AG08396 (cell line): ENCODE measurements at regions not wholly inside any gene's neighbourhood (a gene's known extent, or its start where the extent isn't known, plus 50 kb on each side); places are given as distances from the start of the nearest gene placed in this dataset.
"Not testable (repeated sequence)": the region's sequence is repeated elsewhere in the genome, so short reads cannot be mapped to it uniquely, and the experiment has no call there.

Experiments used
- DNase-seq: peaks from one replicate; pipeline ENCODE4 v3.0.0; 2012; ENCODE audit warnings: low spot score, mixed read lengths

- no peak for DNase-seq
These were observed 527.1 kb downstream of the UQCRFS1 start for GRCh38 chr19:28685802-28686201.

GRCh38 chr19:28685077-28685476 lies 527.9 kb downstream of the UQCRFS1 start:
- DNase-seq: not testable (repeated sequence)

- no peak for DNase-seq
These were observed 532.8 kb downstream of the UQCRFS1 start for GRCh38 chr19:28680111-28680510.

GRCh38 chr19:28670836-28671235 lies 542.1 kb downstream of the UQCRFS1 start:
- no peak for DNase-seq

GRCh38 chr19:28669804-28670203 lies 543.1 kb downstream of the UQCRFS1 start:
- no peak for DNase-seq

GRCh38 chr19:28667348-28667977 lies 545.5 kb downstream of the UQCRFS1 start:
- no peak for DNase-seq

GRCh38 chr19:28665748-28666147 lies 547.2 kb downstream of the UQCRFS1 start:
- DNase-seq: no peak

- no peak for DNase-seq
These were observed 556.3 kb downstream of the UQCRFS1 start for GRCh38 chr19:28656644-28657043.

- DNase-seq: no peak
These were observed 557.9 kb downstream of the UQCRFS1 start for GRCh38 chr19:28655054-28655453.

GRCh38 chr19:28652765-28653164 lies 560.2 kb downstream of the UQCRFS1 start:
- no peak for DNase-seq

GRCh38 chr19:28646629-28647028 lies 566.3 kb downstream of the UQCRFS1 start:
- no peak for DNase-seq

- DNase-seq: no peak
These were observed 568.7 kb downstream of the UQCRFS1 start for GRCh38 chr19:28644169-28644775.

GRCh38 chr19:28642787-28643683 lies 569.9 kb downstream of the UQCRFS1 start:
- DNase-seq: no peak

- no peak for DNase-seq
These were observed 571.6 kb downstream of the UQCRFS1 start for GRCh38 chr19:28641395-28641794.

- no peak for DNase-seq
These were observed 572.4 kb downstream of the UQCRFS1 start for GRCh38 chr19:28640506-28640905.

- DNase-seq: no peak
These were observed 574.5 kb downstream of the UQCRFS1 start for GRCh38 chr19:28638445-28638844.

- DNase-seq: no peak
These were observed 576.2 kb downstream of the UQCRFS1 start for GRCh38 chr19:28636706-28637105.

GRCh38 chr19:28636016-28636629 lies 576.8 kb downstream of the UQCRFS1 start:
- no peak for DNase-seq

GRCh38 chr19:28634837-28635236 lies 578.1 kb downstream of the UQCRFS1 start:
- no peak for DNase-seq

- DNase-seq: no peak
These were observed 579.0 kb downstream of the UQCRFS1 start for GRCh38 chr19:28634019-28634328.

GRCh38 chr19:28633319-28634018 lies 579.5 kb downstream of the UQCRFS1 start:
- DNase-seq: peak; percentile 16
